Sigmoid colon (tissue), 4 donors: ENCODE measurements at regions not wholly inside any gene's neighbourhood (a gene's known extent, or its start where the extent isn't known, plus 50 kb on each side); places are given as distances from the start of the nearest gene placed in this dataset.
"Not testable (repeated sequence)": the region's sequence is repeated elsewhere in the genome, so short reads cannot be mapped to it uniquely, and the experiment has no call there.

Source experiments
- CTCF ChIP-seq, 4 experiments: fragments of 450-650 bp in 3 of 4; fragments of 200-600 bp in 1 of 4; IDR thresholded peaks; one replicate each; pipeline ENCODE4 v1.5.1; 2016 to 2019; ENCODE audit warnings: antibody characterized with exemption in 4 of 4, mild to moderate bottlenecking in 3 of 4, moderate library complexity in 2 of 4
- EP300 ChIP-seq, 4 donors: sonication (generic); formaldehyde crosslinking; IDR thresholded peaks; one replicate each; pipeline ENCODE4 v1.6.1; 2017; ENCODE audit warnings: antibody characterized with exemption in 4 of 4

- TF ChIP-seq CTCF, EP300 (IDR thresholded peaks at IDR 0.05): not testable (repeated sequence)
Measured at GRCh38 chr13:34181256-34181655, 363.3 kb downstream of the RFC3 start.
